NCI-H526 treated with DMSO at 0.1 percent for 48 hours (cell line): ENCODE measurements at regions not wholly inside any gene's neighbourhood (a gene's known extent, or its start where the extent isn't known, plus 50 kb on each side); places are given as distances from the start of the nearest gene placed in this dataset.

Experiments used
- DNase-seq: peaks from one replicate; lab custom pipeline; 2025; lab: John Stamatoyannopoulos, UW

GRCh38 chrX:13903405-13903804 lies 86.5 kb upstream of the GPM6B start:
- DNase-seq: no peak

GRCh38 chrX:13902406-13902805 lies 85.5 kb upstream of the GPM6B start:
- no peak for DNase-seq

GRCh38 chrX:13901354-13901753 lies 84.5 kb upstream of the GPM6B start:
- DNase-seq: no peak

GRCh38 chrX:13900351-13900750 lies 83.5 kb upstream of the GPM6B start:
- no peak for DNase-seq

GRCh38 chrX:13899607-13900006 lies 82.7 kb upstream of the GPM6B start:
- no peak for DNase-seq

GRCh38 chrX:13898603-13899002 lies 81.7 kb upstream of the GPM6B start:
- DNase-seq: no peak

- DNase-seq: no peak
Measured at GRCh38 chrX:13898083-13898482, 81.2 kb upstream of the GPM6B start.

- no peak for DNase-seq
Measured at GRCh38 chrX:13897566-13897965, 80.7 kb upstream of the GPM6B start.

GRCh38 chrX:13894888-13895565 lies 78.1 kb upstream of the GPM6B start:
- no peak for DNase-seq

- no peak for DNase-seq
Measured at GRCh38 chrX:13893826-13894225, 76.9 kb upstream of the GPM6B start.

GRCh38 chrX:13892856-13893255 lies 76.0 kb upstream of the GPM6B start:
- DNase-seq: no peak

GRCh38 chrX:13891377-13892140 lies 74.7 kb upstream of the GPM6B start:
- DNase-seq: no peak

GRCh38 chrX:13890806-13891205 lies 73.9 kb upstream of the GPM6B start:
- no peak for DNase-seq

- DNase-seq: no peak
Measured at GRCh38 chrX:13888284-13888683, 71.4 kb upstream of the GPM6B start.

GRCh38 chrX:13885591-13885990 lies 68.7 kb upstream of the GPM6B start:
- no peak for DNase-seq

GRCh38 chrX:13876652-13877051 lies 59.8 kb upstream of the GPM6B start:
- no peak for DNase-seq

GRCh38 chrX:13875572-13875971 lies 58.7 kb upstream of the GPM6B start:
- DNase-seq: no peak

GRCh38 chrX:13868591-13868990 lies 51.7 kb upstream of the GPM6B start:
- no peak for DNase-seq
